HCT116 (cell line): ENCODE measurements at regions not wholly inside any gene's neighbourhood (a gene's known extent, or its start where the extent isn't known, plus 50 kb on each side); places are given as distances from the start of the nearest gene placed in this dataset.

ENCODE experiments used
- CBX3 ChIP-seq: IDR thresholded peaks from 2 replicates; pipeline ENCODE4 v1.6.1; 2012; ENCODE audit warnings: low read depth
- EZH2 ChIP-seq: fragments of 200-600 bp; sonication (generic); IDR thresholded peaks from 2 replicates; pipeline ENCODE4 v1.6.1; 2017; ENCODE audit warnings: antibody characterized with exemption, mixed run types
- POLR2A ChIP-seq: IDR thresholded peaks from 2 replicates; pipeline ENCODE4 v1.7.0; 2011; ENCODE audit warnings: borderline replicate concordance; ENCODE audit not compliant: insufficient read depth, insufficient read length; ENCODE audit errors: extremely low read depth
- POLR2AphosphoS5 ChIP-seq: IDR thresholded peaks from 2 replicates; pipeline ENCODE4 v1.6.1; 2011; ENCODE audit warnings: mild to moderate bottlenecking, low read depth, low read length, moderate library complexity
- TF ChIP-seq, protein P1 (sequence below), 3 experiments: fragments of 200-600 bp in 1 of 3; sonication (generic) in 1 of 3; IDR thresholded peaks in 2 of 3; conservative IDR thresholded peaks in 1 of 3; 2 replicates each; pipeline ENCODE4 v1.5.1; 2012 to 2017; ENCODE audit warnings: low read depth in 2 of 3, low read length in 2 of 3, antibody characterized with exemption in 1 of 3, borderline replicate concordance in 1 of 3, control low read depth in 1 of 3, mild to moderate bottlenecking in 1 of 3, mixed read lengths in 1 of 3, mixed run types in 1 of 3, moderate library complexity in 1 of 3; ENCODE audit not compliant: insufficient read depth in 1 of 3

DNA sequence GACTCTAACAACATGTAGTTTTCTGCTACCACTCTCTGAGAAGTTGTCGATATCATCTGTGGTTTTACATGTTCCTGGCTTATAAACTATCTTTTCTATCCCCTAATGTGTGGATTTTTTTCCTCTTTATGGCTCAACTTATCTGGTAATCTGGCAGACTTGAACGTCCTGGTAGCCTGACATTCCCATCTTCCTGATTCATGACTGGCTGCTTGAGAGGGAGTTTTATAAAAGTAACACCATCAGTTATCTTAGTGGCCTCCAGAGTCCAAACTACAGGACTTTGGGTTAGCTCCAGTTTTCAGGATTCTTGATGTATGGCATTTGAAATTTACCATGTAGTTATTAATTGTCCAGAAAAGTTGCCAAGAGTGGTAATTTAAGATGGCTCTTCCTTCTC is 174.0 kb upstream of the GULP1 start:
- TF ChIP-seq, protein P1, sequence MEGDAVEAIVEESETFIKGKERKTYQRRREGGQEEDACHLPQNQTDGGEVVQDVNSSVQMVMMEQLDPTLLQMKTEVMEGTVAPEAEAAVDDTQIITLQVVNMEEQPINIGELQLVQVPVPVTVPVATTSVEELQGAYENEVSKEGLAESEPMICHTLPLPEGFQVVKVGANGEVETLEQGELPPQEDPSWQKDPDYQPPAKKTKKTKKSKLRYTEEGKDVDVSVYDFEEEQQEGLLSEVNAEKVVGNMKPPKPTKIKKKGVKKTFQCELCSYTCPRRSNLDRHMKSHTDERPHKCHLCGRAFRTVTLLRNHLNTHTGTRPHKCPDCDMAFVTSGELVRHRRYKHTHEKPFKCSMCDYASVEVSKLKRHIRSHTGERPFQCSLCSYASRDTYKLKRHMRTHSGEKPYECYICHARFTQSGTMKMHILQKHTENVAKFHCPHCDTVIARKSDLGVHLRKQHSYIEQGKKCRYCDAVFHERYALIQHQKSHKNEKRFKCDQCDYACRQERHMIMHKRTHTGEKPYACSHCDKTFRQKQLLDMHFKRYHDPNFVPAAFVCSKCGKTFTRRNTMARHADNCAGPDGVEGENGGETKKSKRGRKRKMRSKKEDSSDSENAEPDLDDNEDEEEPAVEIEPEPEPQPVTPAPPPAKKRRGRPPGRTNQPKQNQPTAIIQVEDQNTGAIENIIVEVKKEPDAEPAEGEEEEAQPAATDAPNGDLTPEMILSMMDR (IDR thresholded peaks at IDR 0.05 in 2 of 3, conservative IDR thresholded peaks at IDR 0.05 in 1 of 3; ENCODE audit: borderline replicate concordance in 1 of 3, insufficient read depth in 1 of 3, low read depth in 2 of 3, low read length in 2 of 3) = no peak
- TF ChIP-seq POLR2AphosphoS5 (no peak), POLR2A (no peak), EZH2 (no peak), CBX3 (no peak)
